HCEC 1CT (cell line): ENCODE measurements at regions not wholly inside any gene's neighbourhood (a gene's known extent, or its start where the extent isn't known, plus 50 kb on each side); places are given as distances from the start of the nearest gene placed in this dataset.
"Not testable (repeated sequence)": the region's sequence is repeated elsewhere in the genome, so short reads cannot be mapped to it uniquely, and the experiment has no call there.

Experiments used
- DNase-seq: peaks from one replicate; pipeline ENCODE4 v3.0.0-alpha.2; 2017

DNA sequence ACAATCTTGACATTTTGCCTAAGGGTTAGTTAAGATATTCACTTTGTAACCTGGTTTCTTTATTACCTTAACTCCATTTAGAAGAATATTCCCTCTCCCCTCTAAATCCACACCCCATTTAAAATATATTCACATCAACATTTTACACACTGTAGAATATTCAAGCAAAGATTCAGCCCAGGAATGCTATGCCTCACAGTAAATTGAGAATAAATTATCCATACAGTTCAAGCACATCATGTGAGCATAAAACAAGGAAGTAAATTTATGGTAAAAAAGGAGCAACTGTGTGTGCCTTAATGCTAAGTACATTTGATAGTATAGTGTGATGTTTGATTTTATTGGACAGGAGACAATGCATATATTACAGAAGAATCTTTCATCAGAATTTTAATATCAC lies 806.6 kb upstream of the KIF2B start:
- no peak for DNase-seq

DNA sequence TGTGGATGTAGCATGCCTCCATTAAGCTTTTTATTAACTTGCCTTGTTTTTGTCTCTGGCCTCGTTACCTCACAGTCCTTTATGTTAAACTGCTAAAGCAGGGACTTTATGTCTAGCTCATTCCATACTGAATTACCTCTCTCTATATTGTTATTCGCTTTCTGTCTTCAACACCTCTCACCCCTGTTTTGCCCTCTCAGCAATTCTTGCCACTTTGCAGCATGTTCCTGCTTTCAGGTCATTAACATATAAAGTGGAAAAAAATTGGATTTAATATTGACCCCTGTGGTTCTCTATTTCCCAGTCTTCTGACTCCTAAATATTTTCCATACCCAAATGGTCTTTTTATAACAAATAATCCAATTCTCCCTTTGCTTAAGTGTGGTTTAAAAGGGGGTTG lies 810.4 kb upstream of the KIF2B start:
- no peak for DNase-seq

DNA sequence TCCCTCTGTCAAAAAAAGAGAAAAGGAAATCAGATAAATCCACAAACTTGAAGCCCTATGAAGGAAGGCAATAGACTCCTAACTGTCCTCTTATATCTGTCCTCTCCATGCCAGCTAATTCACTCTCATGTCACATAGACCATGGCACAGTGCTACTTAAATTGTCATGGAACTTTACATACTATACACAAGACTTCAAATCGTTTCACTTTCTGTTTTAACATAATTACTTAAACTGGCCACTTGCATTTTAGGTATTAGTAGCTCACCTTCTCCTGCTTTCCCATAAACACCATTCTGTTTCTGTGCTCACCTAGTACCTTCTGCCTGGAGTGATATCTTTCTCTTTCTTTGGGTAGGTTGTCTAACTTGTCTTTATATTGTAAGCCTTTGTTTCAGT lies 816.7 kb upstream of the KIF2B start:
- DNase-seq, result no peak

DNA sequence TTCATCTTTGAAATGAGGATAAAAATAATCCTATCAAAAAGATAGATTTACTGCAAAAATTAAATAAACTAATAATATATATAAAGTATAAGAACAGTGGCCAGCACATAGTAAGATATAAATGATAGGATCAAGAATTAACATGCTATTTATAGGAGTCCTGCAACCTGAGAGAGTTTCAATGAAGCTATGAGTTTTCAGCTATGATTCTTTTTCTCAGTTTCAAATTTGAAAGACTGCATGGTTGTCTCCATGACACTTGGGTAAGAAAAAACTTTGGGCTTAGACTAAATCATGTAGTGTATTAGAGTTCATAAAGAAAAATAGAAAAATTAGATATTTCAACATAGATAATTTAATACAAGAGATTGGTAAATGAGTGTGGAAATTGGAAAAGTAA lies 817.8 kb upstream of the KIF2B start:
- DNase-seq, result no peak

DNA sequence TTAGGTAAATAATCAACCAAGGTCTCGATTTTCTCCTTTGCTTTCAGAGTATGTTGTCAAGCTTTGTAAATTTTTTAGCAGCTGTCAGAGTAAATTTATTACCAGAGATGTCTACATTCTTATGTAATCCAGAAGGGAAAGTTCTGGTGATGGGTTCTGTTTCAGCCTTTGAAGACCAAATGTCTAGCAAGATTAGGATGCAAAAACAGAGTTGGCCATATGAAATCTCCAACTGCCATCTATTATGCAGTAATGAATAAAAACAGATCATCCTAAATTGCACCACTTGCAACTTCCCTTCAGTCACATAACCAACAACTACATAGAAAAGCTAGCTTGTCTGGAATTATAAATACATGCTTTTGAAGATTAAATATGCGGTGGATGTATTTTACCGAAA lies 826.8 kb upstream of the KIF2B start:
- no peak for DNase-seq

DNA sequence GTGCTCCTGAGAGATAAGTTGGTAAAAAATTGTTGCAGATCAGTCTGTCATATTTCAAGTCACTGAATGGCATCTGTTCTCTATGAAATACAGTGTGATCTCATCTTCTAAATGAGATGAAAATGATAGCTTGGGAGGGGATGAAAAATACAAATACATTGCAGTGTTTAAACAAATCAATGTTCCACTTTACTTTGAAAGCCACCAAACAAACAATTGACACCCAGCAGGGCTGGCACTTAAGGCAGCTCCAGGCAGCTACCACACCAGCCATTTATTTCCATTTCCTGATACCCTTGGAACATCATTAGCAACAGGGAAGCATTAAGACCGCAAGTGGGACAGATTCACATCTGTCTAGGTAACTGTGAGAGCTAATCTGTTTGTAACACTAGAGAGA lies 827.6 kb upstream of the KIF2B start:
- no peak for DNase-seq

DNA sequence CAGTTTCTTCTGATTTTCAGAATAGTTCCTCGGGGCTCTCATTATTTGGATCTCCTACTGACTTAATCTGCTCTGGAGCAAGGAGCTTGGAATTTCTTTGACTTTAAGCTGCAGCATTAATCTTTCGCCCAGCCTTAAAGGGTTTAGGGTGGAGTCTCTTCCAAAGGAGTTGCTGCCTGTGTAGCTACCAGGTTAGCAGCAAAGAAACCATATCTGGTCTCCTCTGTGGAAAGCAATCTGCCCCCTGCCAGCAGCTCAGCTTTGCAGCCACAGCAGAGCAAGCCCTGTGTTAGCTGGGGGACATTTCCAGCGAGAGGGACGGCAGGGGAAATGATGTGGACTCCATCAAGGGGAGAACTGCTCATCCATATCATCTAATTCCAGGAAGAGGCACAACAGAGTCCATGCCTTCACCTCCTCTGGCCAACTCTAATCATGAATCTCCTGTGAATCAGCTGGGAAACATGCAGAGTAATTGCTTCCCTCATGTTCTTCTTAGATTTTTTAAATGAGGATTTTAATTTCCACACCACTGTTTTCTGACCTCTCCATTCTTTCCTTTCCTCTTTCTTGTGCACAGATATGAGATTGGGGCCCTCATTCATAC lies 827.6 kb upstream of the CA10 start:
- no peak for DNase-seq

DNA sequence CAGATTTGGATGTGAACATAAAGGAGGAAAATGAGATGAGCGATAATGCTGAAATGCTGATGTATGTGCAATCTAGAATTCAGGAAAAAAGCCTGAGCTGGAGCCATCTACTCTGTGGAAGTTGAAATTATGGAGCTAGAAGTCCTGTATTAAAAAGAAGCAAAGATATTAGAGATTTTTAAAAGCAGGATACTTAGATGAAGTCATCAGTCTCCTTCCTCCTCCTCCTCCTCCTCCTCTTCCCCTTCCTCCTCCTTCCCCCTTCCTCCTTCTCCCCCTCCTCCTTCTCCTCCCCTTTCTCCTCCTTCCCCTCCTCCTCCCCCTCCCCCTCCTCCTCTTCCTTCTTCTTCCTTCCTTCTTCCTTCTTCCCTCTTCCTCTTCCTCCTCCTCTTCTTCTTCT lies 823.8 kb upstream of the CA10 start:
- no peak for DNase-seq

DNA sequence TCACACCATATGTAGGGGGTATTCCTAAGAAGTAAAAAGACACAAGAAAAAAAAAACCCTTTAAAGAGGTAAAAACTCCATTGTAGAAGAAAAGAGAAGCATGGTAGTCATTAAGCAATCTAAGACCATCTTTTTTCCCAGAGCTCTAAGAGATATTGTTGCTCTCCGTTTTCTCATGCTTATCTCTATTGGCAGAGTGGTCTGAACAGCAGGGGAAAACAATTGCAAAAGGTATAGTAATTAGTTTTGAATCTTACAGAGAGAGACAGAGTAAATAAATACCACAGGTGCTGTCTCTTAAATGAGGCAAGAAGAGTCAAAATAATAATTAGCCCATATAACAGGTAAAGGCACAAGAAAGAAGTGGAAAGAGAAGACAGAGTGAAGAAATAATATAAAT lies 821.4 kb upstream of the CA10 start:
- DNase-seq, result no peak

DNA sequence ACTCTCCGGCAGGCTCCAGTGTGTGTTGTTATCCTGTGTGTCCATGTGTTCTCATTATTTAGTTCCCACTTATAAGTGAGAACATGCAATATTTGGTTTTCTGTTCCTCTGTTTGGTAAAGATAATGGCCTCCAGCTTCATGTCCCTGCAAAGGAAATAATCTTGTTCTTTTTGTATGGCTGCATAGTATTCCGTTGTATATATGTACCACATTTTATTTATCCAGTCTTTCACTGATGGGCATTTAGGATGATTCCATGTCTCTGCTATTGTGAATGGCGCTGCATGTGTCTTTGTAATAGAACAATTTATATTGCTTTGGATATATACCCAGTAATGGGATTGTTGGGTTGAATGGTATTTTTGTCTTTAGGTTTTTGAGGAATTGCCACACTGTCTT lies 807.3 kb upstream of the CA10 start:
- DNase-seq, result no peak

DNA sequence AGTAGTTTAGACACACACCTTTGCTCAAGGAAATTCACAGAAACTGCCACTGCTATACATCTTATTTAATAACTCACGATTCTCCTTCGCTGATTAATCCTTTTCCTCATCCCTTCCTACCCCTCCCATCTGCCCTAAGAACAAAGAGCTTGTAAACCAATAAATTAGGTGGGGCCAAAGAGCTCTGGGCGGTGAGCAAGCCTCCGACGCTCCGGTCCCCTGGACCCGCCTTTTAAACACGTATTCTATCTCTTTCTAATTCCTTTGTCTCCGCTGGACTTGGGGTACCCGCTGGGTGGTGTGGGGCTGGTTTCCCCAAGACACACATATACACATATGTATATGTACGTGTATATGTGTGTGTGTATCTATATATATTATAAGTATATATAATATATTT lies 803.2 kb upstream of the CA10 start:
- not testable (repeated sequence) for DNase-seq

DNA sequence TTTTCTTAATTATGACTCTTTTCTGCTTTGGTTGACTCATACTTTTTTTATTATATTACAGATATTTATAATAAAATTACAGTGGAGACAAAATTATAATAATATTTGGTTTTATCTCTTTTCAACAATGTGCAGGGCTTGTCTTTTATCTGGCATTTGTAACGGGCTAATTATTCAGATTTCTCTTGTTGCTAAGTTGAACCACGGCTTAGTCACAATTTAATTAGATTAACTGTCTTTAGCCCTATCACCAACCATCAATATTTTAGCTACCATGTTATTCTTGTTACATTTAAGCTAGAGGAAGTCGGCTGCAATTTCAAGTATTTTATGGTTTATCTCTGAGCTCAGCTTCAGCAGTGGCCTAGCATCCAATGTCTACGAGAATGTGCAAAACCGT lies 798.9 kb upstream of the CA10 start:
- no peak for DNase-seq

DNA sequence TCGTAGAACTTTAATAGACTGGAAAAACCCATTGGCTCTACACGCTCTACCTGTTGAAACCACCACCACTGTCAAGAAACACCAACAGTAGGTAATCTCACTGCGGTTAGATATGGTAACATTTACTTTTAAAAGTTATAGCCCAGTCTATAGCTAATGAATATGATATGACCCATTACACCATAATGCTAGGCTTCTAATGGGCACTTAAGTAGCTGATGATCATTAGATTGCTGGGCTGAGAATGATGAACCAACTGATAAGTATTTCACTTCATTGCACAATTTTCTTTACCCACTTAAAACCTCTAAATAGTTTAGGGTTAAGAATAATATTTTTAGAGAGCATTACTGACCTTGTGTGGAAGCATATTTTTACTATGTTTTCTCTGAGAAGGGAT lies 788.9 kb upstream of the CA10 start:
- no peak for DNase-seq

DNA sequence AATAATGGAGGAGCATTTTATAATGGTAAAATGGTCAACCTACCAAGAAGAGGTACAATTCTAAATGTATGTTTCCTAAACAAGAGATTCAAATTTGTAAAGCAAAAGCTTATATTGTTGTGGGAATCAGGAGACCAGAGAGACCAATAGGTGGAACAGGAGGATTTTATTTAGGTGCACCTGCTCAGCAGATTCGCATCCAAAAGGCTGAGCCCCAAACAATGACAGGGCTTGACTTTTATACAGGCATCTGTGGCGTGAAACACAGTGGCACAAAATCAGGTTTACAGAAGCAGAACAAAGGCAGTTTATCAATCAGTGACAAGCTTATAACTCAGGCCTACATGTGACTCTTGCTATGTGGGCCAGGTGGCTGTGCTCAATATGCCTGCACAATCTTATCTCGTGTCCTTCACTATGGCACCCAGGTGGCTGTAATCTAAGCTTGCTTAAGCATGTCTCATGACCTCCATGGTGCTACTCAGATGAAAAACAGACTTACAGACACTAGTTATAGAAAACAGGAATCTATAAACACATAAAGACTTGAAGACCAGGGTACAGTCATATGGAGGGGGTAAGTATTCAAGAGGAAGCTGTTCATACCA lies 780.2 kb upstream of the CA10 start:
- no peak for DNase-seq

DNA sequence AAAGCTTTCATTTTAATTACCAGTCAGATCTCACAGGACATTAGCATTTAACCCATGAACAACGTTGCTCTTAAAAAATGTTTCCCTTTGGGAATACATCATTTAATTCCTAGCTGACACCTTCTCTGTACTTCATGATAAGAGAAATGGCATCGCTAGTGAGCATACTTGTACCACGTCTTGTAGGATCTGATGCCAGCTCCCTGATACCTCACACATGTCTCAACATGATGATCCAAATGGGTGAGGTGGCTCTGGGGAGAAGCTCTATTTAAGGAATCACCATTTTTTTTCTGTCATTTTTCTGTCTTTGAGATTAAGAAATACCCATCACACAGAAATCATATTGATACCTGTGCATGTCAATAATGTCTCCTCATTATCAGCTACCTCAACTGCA lies 772.1 kb upstream of the CA10 start:
- no peak for DNase-seq

DNA sequence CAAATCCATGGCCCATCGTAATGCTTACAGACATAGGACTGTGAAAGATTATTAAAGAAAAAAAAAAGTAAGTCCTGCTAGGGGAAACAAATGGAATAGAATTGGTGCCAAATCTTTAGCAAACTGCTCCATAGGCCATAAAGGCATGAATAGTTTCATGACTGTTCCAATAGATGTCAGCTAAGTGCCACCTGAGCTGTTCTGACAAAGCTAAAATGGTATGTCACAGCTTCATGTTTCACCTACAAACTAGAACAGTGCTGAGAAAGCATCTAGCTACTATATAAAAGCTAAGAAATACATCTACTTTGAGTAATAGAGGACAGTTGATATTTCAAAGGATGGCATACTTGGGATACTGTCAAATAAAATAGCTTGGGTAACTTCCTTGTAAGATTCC lies 771.6 kb upstream of the CA10 start:
- no peak for DNase-seq

DNA sequence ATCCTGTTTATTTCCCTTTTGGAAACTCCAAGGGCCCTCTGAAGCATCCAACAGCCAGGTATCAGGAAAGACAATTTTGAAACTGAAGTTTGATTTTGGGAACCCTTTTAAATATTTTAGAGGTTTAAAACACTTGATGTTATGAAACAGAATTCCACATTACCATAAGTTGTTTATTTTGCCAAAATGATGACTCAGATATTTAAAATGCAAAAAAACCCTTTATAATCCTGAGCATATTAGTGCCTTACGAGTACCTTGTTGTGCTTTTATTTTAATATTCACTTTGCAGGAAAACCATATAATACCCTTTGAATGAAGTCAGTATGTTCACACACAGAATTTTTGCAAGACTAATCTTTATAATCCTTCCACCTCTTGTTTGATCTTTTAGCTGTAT lies 765.1 kb upstream of the CA10 start:
- no peak for DNase-seq

DNA sequence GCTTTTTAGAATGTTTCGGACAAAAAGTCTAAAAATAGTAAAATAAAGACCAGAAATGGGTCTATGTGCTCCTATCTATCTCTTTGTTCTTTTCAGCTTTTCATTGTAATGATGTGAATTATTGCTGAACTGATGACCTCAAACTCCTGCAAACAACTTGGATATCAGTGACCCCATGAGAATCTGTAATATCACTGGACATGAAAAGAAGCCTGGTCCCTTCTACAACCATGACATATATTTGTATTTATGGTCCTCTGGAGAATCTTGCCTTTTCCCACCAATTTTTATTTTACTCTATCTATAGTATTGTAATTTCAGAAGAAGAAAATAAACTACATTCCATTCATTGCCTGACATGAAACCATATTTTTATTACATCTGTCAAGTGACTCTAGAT lies 740.7 kb upstream of the CA10 start:
- no peak for DNase-seq

DNA sequence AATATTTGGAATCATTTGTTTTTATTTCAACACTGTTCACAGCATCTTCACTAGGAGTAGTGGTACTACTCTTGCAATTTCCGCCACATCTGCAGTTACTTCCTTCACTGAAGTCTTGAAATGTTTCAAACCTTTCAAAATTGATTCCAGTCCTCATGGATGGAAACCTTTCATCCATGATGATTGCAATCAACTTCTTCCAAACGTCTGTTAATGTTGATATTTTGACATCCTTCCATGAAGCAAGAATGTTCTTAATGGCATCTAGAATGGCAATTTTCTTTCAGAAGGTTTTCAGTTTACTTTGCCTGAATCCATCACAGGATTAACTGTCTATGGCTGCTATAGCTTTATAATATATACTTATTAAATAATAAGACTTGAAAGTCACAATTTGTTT lies 736.8 kb upstream of the CA10 start:
- no peak for DNase-seq

DNA sequence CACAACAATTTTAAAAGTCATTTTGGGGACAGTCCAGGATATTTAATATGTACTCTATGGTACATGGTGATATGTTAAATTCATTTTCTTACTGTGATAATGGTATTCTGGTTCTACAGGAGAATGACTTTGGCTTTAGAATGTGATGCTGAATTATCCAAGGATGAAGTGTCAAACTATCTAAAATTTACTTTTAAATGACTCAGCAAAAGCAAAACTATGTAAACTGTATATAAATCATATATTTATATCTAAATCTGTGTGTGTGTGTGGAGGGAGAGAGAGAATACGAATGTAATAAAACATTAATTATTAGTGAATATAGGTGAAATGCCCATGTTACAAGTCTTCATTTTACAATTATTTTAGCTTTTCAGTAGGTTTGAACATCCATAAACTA lies 733.8 kb upstream of the CA10 start:
- no peak for DNase-seq

DNA sequence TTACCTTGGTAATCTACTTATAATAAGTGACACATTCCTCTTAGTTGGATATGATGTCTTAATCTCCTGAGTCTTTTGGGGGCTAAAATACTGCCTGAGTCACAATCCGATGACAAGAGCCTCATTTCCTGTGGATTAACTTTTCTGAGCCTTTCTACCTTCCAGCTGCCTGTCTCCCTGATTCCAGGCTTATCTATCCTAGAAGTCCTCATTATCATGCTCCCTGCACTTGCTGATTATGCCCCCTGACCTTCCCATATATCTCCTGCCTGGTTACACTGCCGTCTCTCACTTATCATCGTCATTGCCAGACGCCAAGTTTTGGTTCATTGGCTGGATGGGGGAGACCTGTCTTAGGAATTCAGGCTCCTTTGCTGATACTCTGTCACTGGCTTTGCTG lies 727.4 kb upstream of the CA10 start:
- DNase-seq, result no peak

DNA sequence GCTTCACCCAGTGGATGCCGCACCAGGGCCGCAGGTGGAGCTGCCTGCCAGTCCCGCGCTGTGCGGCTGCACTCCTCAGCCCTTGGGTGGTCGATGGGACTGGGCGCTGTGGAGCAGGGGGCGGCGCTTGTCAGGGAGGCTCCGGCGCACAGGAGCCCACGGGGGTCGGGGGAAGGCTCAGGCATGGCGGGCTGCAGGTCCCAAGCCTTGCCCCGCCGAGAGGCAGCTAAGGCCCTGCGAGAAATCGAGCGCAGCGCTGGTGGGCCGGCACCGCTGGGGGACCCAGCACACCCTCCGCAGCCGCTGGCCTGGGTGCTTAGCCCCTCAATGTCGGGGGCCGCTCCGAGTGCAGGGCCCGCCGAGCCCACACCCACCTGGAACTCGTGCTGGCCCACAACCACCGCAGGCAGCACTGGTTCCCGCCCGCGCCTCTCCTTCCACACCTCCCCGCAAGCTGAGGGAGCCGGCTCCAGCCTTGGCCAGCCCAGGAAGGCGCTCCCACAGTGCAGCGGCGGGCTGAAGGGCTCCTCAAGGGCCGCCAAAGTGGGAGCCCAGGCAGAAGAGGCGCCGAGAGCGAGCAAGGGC lies 725.5 kb upstream of the CA10 start:
- DNase-seq, result not testable (repeated sequence)

DNA sequence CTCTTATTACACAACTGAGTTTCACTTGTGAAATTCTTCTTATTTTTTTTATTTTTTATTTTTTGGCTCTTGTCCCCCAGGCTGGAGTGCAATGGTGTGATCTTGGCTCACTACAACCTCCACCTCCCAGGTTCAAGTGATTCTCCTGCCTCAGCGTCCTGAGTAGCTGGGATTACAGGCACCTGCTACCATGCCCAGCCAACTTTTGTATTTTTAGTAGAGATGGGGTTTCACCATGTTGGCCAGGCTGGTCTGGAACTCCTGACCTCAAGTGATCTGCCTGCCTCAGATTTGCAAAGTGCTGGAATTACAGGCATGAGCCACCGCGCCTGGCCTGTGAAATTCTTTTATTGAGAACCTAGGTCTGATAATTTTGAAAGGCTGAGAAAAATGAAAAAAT lies 688.3 kb upstream of the CA10 start:
- DNase-seq, result not testable (repeated sequence)

DNA sequence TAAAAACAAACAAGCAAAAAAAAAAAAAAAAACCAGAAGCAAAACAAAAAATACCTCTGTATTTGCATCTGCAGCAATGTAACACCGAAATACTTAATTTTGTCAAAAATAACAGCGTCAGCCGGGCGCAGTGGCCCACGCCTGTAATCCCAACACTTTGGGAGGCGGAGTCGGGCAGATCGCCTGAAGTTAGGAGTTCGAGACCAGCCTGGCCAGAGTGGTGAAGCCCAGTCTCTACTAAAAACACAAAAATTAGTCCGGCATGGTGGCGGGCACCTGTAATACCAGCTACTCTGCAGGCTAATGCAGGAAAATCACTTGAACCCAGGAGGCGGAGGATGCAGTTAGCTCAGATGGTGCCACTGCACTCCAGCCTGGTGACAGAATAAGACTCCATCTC lies 683.5 kb upstream of the CA10 start:
- no peak for DNase-seq

DNA sequence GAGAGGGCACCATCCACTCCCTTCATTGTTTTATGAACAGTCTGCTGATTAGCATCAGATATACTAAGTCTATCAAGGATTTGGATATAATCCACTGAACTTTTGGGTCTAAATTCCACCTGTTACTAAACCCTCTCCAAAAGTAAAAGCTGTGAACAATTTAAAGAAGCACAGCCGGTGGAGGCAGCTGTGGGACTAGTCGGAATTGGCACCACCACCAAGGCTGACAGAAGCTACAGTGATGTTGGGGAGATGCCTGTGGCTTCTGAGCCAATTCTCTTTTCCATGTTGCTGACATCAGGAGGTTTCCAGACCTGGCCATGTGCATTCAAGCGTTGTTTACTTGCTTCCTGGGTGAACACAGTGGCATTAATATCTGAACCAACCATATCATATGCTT lies 679.0 kb upstream of the CA10 start:
- no peak for DNase-seq
